Right ventricle myocardium superior (tissue), 1 donor: ENCODE measurements at regions not wholly inside any gene's neighbourhood (a gene's known extent, or its start where the extent isn't known, plus 50 kb on each side); places are given as distances from the start of the nearest gene placed in this dataset.

Source experiments
- ATAC-seq: fragments of 200-7000 bp; cut with Tn5 transposase; one replicate; pipeline ENCODE4 v1.9.1; 2020; ENCODE audit warnings: mild to moderate bottlenecking; ENCODE audit not compliant: poor library complexity
- DNase-seq: peaks from one replicate; pipeline ENCODE4 v3.0.0-alpha.2; 2020
- intact Hi-C: fragments of 100-400 bp; cut with DNase I; formaldehyde crosslinking; loops from one replicate; pipeline ENCODE4 v1.11.2; 2022
- donor health status: DM: no; HTN: yes; CAD: no; lungs with severe emphysema.

DNA sequence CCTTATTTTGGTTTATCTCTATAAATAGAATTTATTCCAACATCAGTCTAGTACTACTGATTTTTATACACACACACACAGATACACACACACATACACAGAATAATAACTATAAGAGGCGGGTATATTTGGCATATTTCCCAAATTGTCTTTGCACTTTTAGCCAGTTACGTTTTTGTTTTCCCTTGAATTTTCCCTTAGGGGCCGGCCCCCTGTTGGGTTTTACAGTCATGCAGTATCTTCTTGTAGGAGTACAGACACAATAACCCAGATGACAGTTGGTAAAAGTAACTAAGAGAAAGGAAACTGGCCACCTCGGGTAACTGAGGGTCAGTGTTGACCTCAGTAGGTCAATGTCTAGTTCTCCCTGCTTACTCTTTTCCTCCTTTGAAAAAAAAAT, 50.9 kb downstream of the DISP1 start:
- DNase-seq (no peak), ATAC-seq (no peak)
- intact Hi-C loops = no loop called here

- intact Hi-C loops = no loop called here
- ATAC-seq (no peak), DNase-seq (no peak)
Observed at GRCh38 chr1:222867316-222867715, 52.5 kb downstream of the DISP1 start.

DNA sequence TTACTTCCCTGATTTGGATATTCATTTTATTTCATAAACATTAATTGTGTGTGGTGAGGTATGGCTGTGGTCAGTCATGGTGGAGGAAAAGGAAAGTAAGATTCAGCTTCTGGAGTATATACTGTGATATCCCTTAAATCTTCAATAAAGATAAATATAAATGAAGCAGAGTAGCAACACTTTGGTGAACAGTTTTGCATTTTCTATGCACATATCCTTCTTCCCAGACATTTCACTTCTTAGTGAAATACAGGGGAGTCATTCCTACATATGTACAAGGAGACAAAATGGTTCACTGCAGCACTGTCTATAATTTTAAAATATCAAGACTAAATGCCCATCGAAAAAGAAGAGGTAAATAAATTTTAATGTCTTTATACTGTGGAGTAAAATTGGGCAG, 61.3 kb downstream of the DISP1 start:
- DNase-seq = no peak
- ATAC-seq = no peak
- intact Hi-C loops = no loop called here

GRCh38 chr1:222877854-222878253, 63.0 kb downstream of the DISP1 start:
- ATAC-seq (peak; percentile 85), DNase-seq (no peak)
- intact Hi-C loops = no loop called here

- intact Hi-C loops = no loop called here
- no peak for ATAC-seq
- DNase-seq = no peak
Observed at GRCh38 chr1:222880587-222880986, 65.7 kb downstream of the DISP1 start.

- ATAC-seq = no peak
- intact Hi-C loops = no loop called here
- DNase-seq = no peak
Observed at GRCh38 chr1:222886194-222886854, 71.5 kb downstream of the DISP1 start.

DNA sequence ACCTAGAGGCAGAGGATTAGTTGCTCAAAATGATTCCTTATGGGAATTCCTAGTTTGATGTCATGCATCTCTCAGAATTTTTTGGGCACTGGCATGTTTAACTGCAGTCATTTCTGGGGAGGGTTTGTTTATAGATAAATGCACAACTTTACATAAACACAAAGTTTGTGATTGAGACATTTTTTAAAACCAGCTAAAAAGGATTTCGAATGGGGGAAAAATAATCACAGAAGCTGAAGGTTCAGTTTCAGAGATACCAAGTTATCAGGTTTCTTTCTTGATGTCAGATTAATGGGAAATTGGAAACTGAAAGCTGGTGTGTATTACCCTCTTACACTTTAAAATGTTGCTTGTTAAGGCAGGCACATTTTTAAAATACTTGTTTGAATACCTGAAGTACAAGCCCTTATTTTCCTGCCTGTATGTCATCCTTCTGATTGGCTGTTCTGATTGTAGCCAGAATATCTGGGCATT, 72.1 kb downstream of the DISP1 start:
- ATAC-seq (no peak), DNase-seq (no peak)
- intact Hi-C loops = no loop called here

DNA sequence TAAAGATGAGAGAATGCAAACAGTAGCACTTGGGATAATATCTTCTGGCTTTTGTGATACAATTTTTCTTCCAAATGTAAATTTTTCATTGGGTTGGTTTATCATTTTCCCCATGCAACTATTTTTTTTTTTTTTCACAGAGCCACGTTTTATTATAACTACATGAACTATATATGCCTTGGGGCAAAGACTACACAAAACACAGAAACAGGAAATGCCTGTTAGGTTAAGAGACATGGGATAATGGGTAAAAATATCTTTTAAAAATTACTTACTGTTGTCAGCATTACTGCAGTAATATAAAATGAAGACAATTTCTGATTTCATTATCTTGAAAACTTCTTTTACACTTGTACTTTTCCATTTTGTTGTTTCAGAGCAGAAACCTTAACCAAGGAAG, 74.6 kb downstream of the DISP1 start:
- intact Hi-C loops = no loop called here
- DNase-seq = no peak

GRCh38 chr1:222890716-222891115, 75.9 kb downstream of the DISP1 start:
- intact Hi-C loops = no loop called here
- DNase-seq (no peak), ATAC-seq (no peak)

More for the DNA sequence above, 74.6 kb downstream of the DISP1 start:
- ATAC-seq = no peak

- intact Hi-C loops = no loop called here
Observed at GRCh38 chr1:222891578-222891977, 76.7 kb downstream of the DISP1 start.

DNA sequence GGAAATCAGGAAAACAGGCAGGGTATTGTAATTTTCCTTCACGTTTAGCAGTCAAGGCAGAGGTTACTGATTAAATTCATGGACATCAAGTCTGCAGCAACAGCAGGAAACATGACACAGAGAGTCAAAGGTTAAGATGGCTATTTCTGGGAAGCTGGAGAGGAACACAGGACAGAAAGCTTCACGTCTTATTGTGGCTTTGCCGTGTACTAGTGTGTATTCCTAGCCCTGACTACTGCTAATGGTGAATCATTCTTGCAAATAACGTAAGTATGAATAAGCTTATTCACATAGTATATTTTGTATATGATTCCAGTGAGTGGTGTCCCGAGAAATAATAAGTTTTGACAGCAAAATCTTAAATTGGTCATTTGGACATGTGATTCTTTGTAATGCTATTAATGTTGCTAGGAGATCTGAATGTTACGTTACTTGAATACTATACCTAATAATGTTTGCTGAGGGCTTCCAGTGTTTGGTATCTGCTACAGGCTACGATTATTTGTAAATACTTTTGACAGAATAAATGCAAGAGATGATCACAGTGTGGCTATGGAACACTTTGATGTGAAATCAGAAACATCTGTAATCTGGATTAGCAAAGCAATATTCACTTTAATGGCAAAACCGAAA, 77.4 kb downstream of the DISP1 start:
- intact Hi-C loops = no loop called here
- ATAC-seq = no peak
- DNase-seq = no peak

More at GRCh38 chr1:222891578-222891977, 76.7 kb downstream of the DISP1 start:
- DNase-seq (no peak), ATAC-seq (no peak)

DNA sequence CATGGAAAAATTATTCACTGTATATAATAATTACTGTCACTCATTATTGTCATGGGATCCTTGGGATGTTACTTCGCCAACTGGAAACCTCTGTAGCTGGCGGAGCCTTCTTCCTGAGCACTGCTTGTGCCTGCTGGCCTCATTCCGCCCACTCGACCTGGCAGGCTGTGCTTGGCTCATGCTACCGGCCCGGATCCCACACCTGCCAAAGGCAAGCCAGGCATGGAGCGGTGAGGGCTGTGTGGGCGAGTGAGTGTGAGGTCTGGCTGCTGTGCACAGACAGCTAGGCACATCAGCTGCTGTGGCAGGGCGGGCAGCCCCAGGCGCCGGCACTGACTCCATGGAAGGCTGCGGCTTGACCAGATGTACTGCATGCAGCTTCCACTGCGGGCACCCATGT, 78.4 kb downstream of the DISP1 start:
- ATAC-seq (no peak), DNase-seq (peak; percentile 36)
- intact Hi-C loops = no loop called here

DNA sequence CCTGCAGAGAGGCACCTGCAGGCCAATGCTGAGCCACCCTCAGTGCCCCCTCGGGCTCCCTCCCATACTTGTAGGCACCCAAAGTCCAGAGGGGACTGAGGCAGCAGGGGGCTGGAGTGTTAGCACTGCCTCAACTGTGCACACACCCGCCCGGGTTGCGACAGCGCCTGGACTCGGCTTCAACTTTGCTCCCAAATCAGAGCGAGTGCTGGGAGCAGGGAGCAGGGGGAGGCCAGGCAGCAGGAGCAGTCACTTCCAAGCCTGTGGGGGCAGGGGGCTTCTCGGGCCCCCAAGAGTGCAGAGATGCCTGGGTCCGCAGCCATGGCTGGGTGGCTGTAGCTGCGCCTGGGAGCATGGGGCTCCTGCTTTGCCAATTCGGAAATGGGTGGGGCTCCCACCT, 79.5 kb downstream of the DISP1 start:
- DNase-seq (peak; percentile 38), ATAC-seq (no peak)
- intact Hi-C loops = no loop called here

GRCh38 chr1:222896630-222897526, 82.0 kb downstream of the DISP1 start:
- intact Hi-C loops = no loop called here
- no peak for DNase-seq
- ATAC-seq = no peak

GRCh38 chr1:222897527-222898190, 82.8 kb downstream of the DISP1 start:
- intact Hi-C loops = no loop called here
- DNase-seq = no peak
- no peak for ATAC-seq

GRCh38 chr1:222898191-222898527, 83.3 kb downstream of the DISP1 start:
- DNase-seq (no peak), ATAC-seq (no peak)
- intact Hi-C loops = no loop called here

DNA sequence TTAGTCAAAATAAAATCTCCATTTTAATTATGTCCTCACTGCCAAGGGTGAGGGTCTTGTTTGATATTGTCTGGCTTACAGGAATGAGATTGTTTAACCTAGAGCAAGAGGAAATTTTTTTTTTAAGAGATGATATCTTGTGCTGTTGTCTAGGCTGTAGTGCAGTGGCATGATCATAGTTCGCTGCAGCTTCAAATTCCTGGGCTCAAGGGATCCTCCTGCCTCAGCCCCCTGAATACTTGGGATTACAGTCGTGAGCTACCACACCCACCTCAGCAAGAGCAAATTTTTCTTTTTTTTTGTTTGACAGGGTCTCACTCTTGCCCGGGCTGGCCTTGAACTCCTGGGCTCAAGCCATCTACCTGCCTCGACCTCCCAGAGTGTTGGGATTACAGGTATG, 84.6 kb downstream of the DISP1 start:
- intact Hi-C loops = no loop called here
- DNase-seq (no peak), ATAC-seq (no peak)

GRCh38 chr1:222904451-222904850, 89.6 kb downstream of the DISP1 start:
- no peak for DNase-seq
- intact Hi-C loops = no loop called here
- no peak for ATAC-seq

DNA sequence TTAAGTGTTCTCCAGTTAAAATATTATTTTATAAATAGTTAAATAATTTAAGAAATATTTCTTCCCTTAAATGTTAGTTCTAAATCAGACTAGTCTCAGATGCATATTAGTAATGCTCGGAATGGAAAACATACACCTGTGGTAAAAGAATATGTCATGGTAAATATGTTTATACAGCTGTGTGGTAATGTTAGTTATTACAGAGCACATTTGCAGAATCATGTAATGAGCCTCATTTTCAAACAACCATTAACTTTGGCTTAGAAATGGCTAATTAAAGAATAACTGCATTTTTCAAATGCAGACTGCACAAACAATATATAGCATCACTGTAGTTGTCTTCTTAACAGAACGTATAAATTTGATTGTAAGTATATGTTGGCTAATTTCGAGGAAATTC, 90.3 kb downstream of the DISP1 start:
- ATAC-seq = no peak
- intact Hi-C loops = no loop called here
- no peak for DNase-seq
